K562 (cell line): ENCODE measurements at regions not wholly inside any gene's neighbourhood (a gene's known extent, or its start where the extent isn't known, plus 50 kb on each side); places are given as distances from the start of the nearest gene placed in this dataset.

Experiments used
- ATAC-seq: fragments of 200-7000 bp; cut with Tn5 transposase; 3 replicates; pipeline ENCODE4 v1.9.1; 2020; ENCODE audit warnings: moderate library complexity
- BruUV-seq: library from RNA; stranded (reverse); fragments of 400-500 nt; replicated peaks from 2 replicates; lab custom pipeline; 2021; lab: Mats Ljungman, UMichigan
- CTCF ChIA-PET: fragments of 300-600 bp; formaldehyde crosslinking; extraction: SDS; loops from one replicate; lab custom pipeline; 2021; ENCODE audit warnings: low intra/inter-chr PET ratio; lab: Yijun Ruan, JAX
- POLR2A ChIA-PET: fragments of 300-600, 350-650 bp; sonication (Branson Sonifier 250); formaldehyde crosslinking; extraction: SDS; loops from one replicate; lab custom pipeline; 2021; ENCODE audit warnings: antibody characterized with exemption, inconsistent platforms; lab: Yijun Ruan, JAX
- DNase-seq, 4 experiments: peaks; one replicate each; pipeline versions ENCODE4 v3.0.0 to v3.0.0-alpha.2; 2011 to 2018; ENCODE audit warnings: low spot score in 3 of 4, mixed read lengths in 3 of 4; ENCODE audit errors: extremely low read depth in 1 of 4
- FAIRE-seq: peaks from 2 replicates; lab custom pipeline; 2011; peaks lifted over from hg19 to GRCh38; lab: Jason Lieb, UNC
- H2AFZ ChIP-seq: 2 replicates; pipeline ENCODE4 v1.6.0; 2011; ENCODE audit warnings: low read depth, low read length, control low read depth, inconsistent platforms
- H3K27ac ChIP-seq: fragments of 200-600 bp; 3 replicates; pipeline ENCODE4 v1.8.0; 2011; ENCODE audit warnings: low read depth, mild to moderate bottlenecking, control low read depth, inconsistent platforms, low read length, moderate library complexity, mixed read lengths; ENCODE audit errors: extremely low read depth
- H3K27me3 ChIP-seq, 2 experiments: fragments of 300-600 bp in 1 of 2; 2 replicates in 1 of 2; 3 replicates in 1 of 2; pipeline versions ENCODE4 v1.6.0 to v1.8.0; 2011; ENCODE audit warnings: inconsistent platforms in 2 of 2, low read length in 2 of 2, mild to moderate bottlenecking in 1 of 2, mixed read lengths in 1 of 2, moderate library complexity in 1 of 2; ENCODE audit not compliant: control insufficient read depth in 2 of 2, insufficient read depth in 2 of 2
- H3K36me3 ChIP-seq: fragments of 300-600 bp; 3 replicates; pipeline ENCODE4 v1.8.0; 2011; ENCODE audit warnings: mild to moderate bottlenecking, low read length, inconsistent platforms; ENCODE audit not compliant: control insufficient read depth, insufficient read depth
- H3K4me1 ChIP-seq, 2 experiments: fragments of 200-600 bp in 1 of 2; replicated peaks in 1 of 2; 2 replicates in 1 of 2; 3 replicates in 1 of 2; pipeline versions ENCODE4 v1.5.1 to v1.8.0; 2011; ENCODE audit warnings: inconsistent platforms in 2 of 2, low read length in 2 of 2, mild to moderate bottlenecking in 1 of 2, mixed read lengths in 1 of 2, moderate library complexity in 1 of 2; ENCODE audit not compliant: control insufficient read depth in 2 of 2, insufficient read depth in 2 of 2
- H3K4me2 ChIP-seq: 2 replicates; pipeline ENCODE4 v1.6.1; 2011; ENCODE audit warnings: low read length, control low read depth, inconsistent platforms, mixed read lengths; ENCODE audit not compliant: insufficient read depth
- H3K4me3 ChIP-seq: fragments of 200-600 bp; sonication (generic), shearing (Covaris generic); 2 replicates; pipeline ENCODE4 v1.5.1; 2016; ENCODE audit warnings: control low read depth, inconsistent platforms
- H3K79me2 ChIP-seq: fragments of 200-600 bp; 3 replicates; pipeline ENCODE4 v1.8.0; 2011; ENCODE audit warnings: low read length, inconsistent platforms; ENCODE audit not compliant: control insufficient read depth, insufficient read depth
- H3K9ac ChIP-seq, 2 experiments: 2 replicates each; pipeline versions ENCODE4 v1.6.0 to v1.6.1; 2011; ENCODE audit warnings: low read depth in 2 of 2, low read length in 2 of 2, control low read depth in 1 of 2, inconsistent platforms in 1 of 2, mild to moderate bottlenecking in 1 of 2, mixed read lengths in 1 of 2; ENCODE audit not compliant: insufficient read depth in 1 of 2
- H3K9me1 ChIP-seq: one replicate; pipeline ENCODE4 v1.6.0; 2011; ENCODE audit warnings: inconsistent platforms, mild to moderate bottlenecking, low read length, moderate library complexity; ENCODE audit not compliant: control insufficient read depth, insufficient read depth
- H3K9me3 ChIP-seq: replicated peaks from 2 replicates; pipeline ENCODE4 v1.5.1; 2011; ENCODE audit warnings: low read depth, low read length, inconsistent platforms; ENCODE audit not compliant: control insufficient read depth, insufficient read depth
- H4K20me1 ChIP-seq: replicated peaks from 2 replicates; pipeline ENCODE4 v1.6.1; 2011; ENCODE audit warnings: low read length, inconsistent platforms, mixed read lengths; ENCODE audit not compliant: control insufficient read depth, insufficient read depth
- FIP1L1 ChIP-seq: fragments of 200-400 bp; formaldehyde crosslinking; IDR thresholded peaks from 2 replicates; pipeline ENCODE4 v1.6.1; 2018; ENCODE audit warnings: mild to moderate bottlenecking, low read depth, low read length; ENCODE audit not compliant: poor library complexity, severe bottlenecking
- FOXP1 ChIP-seq: sonication (generic); formaldehyde crosslinking; IDR thresholded peaks from 2 replicates; pipeline ENCODE4 v1.8.0; 2022; ENCODE audit warnings: mild to moderate bottlenecking, missing genetic modification reagents
- FUS ChIP-seq: fragments of 200-400 bp; formaldehyde crosslinking; optimal IDR thresholded peaks from 2 replicates; pipeline ENCODE3; 2017; ENCODE audit warnings: low read depth, low read length
- KLF13 ChIP-seq: fragments of 450-650 bp; IDR thresholded peaks from 2 replicates; pipeline ENCODE4 v1.6.1; 2016; ENCODE audit warnings: missing genetic modification characterization, low read depth, mild to moderate bottlenecking, missing compliant biosample characterization, moderate library complexity, borderline replicate concordance
- POLR2AphosphoS2 ChIP-seq: IDR thresholded peaks from 2 replicates; pipeline ENCODE4 v1.6.1; 2012; ENCODE audit warnings: low read length, improper control_type of control experiment
- POLR2AphosphoS5 ChIP-seq: IDR thresholded peaks from 2 replicates; pipeline ENCODE4 v1.6.1; 2011; ENCODE audit warnings: mild to moderate bottlenecking, low read depth, low read length, moderate library complexity; ENCODE audit not compliant: control insufficient read depth, insufficient read depth
- PTBP1 ChIP-seq: fragments of 200-400 bp; formaldehyde crosslinking; IDR thresholded peaks from 2 replicates; pipeline ENCODE4 v1.6.1; 2017; ENCODE audit warnings: low read depth, low read length
- ZNF175 ChIP-seq: fragments of 200-800 bp; sonication (Bioruptor generic); IDR thresholded peaks from 2 replicates; pipeline ENCODE4 v1.6.1; 2016; ENCODE audit warnings: low read depth, mild to moderate bottlenecking, missing genetic modification characterization, missing compliant biosample characterization
- ZNF253 ChIP-seq: fragments of 250-450 bp; sonication (Bioruptor Pico); conservative IDR thresholded peaks from 2 replicates; pipeline ENCODE4 v1.6.1; 2021; ENCODE audit warnings: mild to moderate bottlenecking
- ZNF551 ChIP-seq: fragments of 250-450 bp; sonication (Bioruptor Pico); IDR thresholded peaks from 2 replicates; pipeline ENCODE4 v1.5.0; 2021; ENCODE audit warnings: mild to moderate bottlenecking, moderate library complexity
- ZNF696 ChIP-seq: fragments of 250-450 bp; sonication (Bioruptor Pico); conservative IDR thresholded peaks from 2 replicates; pipeline ENCODE4 v1.4.0; 2020; ENCODE audit warnings: mild to moderate bottlenecking, moderate library complexity
- ZNF766 ChIP-seq: fragments of 200-800 bp; sonication (Bioruptor generic); conservative IDR thresholded peaks from 2 replicates; pipeline ENCODE4 v1.6.1; 2016; ENCODE audit warnings: missing genetic modification characterization, missing compliant biosample characterization
- ZNF780A ChIP-seq: fragments of 250-450 bp; sonication (Bioruptor Pico); IDR thresholded peaks from 2 replicates; pipeline ENCODE4 v1.5.0; 2021; ENCODE audit warnings: mild to moderate bottlenecking
- WGBS: fragments of 100-300 bp; shearing (Covaris generic); methylation state at CpG from one replicate; pipeline ENCODE4 v1.1.6; 2016; ENCODE audit warnings: low coverage, mixed read lengths; ENCODE audit not compliant: insufficient coverage; ENCODE audit errors: missing lambda C conversion rate; 5-methylcytosine and 5-hydroxymethylcytosine counted together
- in situ Hi-C: fragments of 300-500 bp; cut with MboI; formaldehyde crosslinking; loops from 4 replicates; pipeline ENCODE4 v1.15.0; 2018; ENCODE audit warnings: inconsistent platforms, mixed read lengths
- intact Hi-C: fragments of 100-400 bp; cut with micrococcal nuclease; formaldehyde crosslinking; loops from 2 replicates; pipeline ENCODE4 v1.14.2; 2022
- TF ChIP-seq, protein P1 (sequence below): fragments of 450-650 bp; IDR thresholded peaks from 2 replicates; pipeline ENCODE4 v1.6.1; 2016; ENCODE audit warnings: low read depth

DNA sequence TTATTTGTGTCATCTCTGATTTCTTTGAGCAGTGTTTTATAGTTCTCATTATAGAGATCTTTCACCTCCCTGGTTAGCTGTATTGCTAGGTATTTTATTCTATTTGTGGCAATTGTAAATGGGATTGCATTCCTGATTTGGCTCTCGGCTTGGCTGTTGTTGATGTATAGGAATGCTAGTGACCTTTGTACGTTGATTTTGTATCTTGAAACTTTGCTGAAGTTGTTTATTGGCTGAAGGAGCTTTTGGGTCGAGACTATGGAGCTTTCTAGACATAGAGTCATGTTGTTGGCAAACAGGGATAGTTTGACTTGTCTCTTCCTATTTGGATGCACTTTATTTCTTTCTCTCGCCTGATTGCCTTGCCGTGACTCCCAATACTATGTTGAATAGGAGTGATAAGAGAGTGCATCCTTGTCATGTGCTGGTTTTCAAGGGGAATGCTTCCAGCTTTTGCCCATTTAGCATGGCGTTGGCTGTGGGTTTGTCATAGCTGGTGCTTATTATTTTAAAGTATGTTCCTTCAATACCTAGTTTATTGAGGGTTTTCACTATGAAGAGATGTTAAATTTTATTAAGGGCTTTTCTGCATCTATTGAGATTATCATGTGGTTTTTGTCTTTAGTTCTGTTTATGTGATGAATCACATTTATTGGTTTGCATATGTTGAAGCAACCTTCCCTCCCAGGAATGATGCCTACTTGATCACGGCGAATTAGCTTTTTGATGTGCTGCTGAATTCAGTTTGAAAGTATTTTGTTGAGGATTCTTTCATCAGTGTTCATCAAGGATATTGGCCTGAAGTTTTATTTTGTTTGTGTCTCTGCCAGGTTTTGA is 72.7 kb upstream of the BOD1L1 start:
- H3K79me2 ChIP-seq, result no peaks in the 10 kb centered on the region
- H3K9ac ChIP-seq, result no peak overlapping the region
- H3K9me3 ChIP-seq, result no peaks in the 10 kb centered on the region
- no peak overlapping the region for H2AFZ ChIP-seq
- BruUV-seq, result no TSS peak
- ChIA-PET CTCF (no interaction called here), POLR2A (no interaction called here)
- WGBS, result under 1% methylated on average over 8 of the region's 8 CpGs
- no peak overlapping the region for H3K4me3 ChIP-seq
- ATAC-seq, result no peak
- no peak for FAIRE-seq
- no peak overlapping the region for H3K4me2 ChIP-seq
- H3K9me1 ChIP-seq, result no peaks in the 10 kb centered on the region
- no peaks in the 10 kb centered on the region for H4K20me1 ChIP-seq
- intact Hi-C loops, result no loop called here
- DNase-seq, result no peak
- H3K27me3 ChIP-seq, result no peaks in the 10 kb centered on the region
- H3K4me1 ChIP-seq, result no peaks in the 10 kb centered on the region
- in situ Hi-C loops, result no loop called here
- H3K27ac ChIP-seq, result no peak overlapping the region
- H3K36me3 ChIP-seq, result no peaks in the 10 kb centered on the region
- TF ChIP-seq FUS (no peak), POLR2AphosphoS2 (no peak), FIP1L1 (no peak), ZNF780A (CRISPR knock-in tag) (no peak), ZNF175 (CRISPR knock-in tag) (no peak), ZNF766 (no peak), ZNF696 (CRISPR knock-in tag) (no peak), PTBP1 (no peak), KLF13 (tag) (no peak), ZNF551 (CRISPR knock-in tag) (no peak), ZNF253 (CRISPR knock-in tag) (no peak), POLR2AphosphoS5 (no peak), FOXP1 (no peak)
- TF ChIP-seq, protein P1, sequence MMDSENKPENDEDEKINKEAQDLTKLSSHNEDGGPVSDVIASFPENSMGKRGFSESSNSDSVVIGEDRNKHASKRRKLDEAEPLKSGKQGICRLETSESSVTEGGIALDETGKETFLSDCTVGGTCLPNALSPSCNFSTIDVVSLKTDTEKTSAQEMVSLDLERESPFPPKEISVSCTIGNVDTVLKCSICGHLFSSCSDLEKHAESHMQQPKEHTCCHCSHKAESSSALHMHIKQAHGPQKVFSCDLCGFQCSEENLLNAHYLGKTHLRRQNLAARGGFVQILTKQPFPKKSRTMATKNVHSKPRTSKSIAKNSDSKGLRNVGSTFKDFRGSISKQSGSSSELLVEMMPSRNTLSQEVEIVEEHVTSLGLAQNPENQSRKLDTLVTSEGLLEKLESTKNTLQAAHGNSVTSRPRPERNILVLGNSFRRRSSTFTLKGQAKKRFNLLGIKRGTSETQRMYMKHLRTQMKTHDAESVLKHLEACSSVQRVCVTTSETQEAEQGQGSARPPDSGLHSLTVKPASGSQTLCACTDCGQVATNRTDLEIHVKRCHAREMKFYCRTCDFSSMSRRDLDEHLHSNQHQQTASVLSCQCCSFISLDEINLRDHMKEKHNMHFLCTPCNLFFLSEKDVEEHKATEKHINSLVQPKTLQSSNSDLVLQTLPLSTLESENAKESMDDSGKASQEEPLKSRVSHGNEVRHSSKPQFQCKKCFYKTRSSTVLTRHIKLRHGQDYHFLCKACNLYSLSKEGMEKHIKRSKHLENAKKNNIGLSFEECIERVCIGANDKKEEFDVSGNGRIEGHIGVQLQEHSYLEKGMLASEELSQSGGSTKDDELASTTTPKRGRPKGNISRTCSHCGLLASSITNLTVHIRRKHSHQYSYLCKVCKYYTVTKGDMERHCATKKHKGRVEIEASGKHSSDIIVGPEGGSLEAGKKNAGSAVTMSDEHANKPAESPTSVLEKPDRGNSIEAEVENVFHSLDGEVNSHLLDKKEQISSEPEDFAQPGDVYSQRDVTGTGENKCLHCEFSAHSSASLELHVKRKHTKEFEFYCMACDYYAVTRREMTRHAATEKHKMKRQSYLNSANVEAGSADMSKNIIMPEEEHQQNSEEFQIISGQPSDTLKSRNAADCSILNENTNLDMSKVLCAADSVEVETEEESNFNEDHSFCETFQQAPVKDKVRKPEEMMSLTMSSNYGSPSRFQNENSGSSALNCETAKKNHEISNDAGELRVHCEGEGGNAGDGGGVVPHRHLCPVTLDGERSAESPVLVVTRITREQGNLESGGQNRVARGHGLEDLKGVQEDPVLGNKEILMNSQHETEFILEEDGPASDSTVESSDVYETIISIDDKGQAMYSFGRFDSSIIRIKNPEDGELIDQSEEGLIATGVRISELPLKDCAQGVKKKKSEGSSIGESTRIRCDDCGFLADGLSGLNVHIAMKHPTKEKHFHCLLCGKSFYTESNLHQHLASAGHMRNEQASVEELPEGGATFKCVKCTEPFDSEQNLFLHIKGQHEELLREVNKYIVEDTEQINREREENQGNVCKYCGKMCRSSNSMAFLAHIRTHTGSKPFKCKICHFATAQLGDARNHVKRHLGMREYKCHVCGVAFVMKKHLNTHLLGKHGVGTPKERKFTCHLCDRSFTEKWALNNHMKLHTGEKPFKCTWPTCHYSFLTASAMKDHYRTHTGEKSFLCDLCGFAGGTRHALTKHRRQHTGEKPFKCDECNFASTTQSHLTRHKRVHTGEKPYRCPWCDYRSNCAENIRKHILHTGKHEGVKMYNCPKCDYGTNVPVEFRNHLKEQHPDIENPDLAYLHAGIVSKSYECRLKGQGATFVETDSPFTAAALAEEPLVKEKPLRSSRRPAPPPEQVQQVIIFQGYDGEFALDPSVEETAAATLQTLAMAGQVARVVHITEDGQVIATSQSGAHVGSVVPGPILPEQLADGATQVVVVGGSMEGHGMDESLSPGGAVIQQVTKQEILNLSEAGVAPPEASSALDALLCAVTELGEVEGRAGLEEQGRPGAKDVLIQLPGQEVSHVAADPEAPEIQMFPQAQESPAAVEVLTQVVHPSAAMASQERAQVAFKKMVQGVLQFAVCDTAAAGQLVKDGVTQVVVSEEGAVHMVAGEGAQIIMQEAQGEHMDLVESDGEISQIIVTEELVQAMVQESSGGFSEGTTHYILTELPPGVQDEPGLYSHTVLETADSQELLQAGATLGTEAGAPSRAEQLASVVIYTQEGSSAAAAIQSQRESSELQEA, result no peak
